Gastrocnemius medialis (tissue), 4 donors: ENCODE measurements at regions not wholly inside any gene's neighbourhood (a gene's known extent, or its start where the extent isn't known, plus 50 kb on each side); places are given as distances from the start of the nearest gene placed in this dataset.

ENCODE experiments used
- ATAC-seq, 2 donors: fragments of 150-250 bp; one replicate each; pipeline ENCODE4 v1.9.1; 2016
- DNase-seq, 2 donors: peaks; one replicate each; pipeline ENCODE4 v3.0.0-alpha.2; 2019
- H3K27ac ChIP-seq, 4 donors: fragments of 200-600 bp; sonication (generic); 1 replicate in 1 of 4; 2 replicates in 3 of 4; pipeline ENCODE4 v1.5.1; 2016 to 2018; ENCODE audit warnings: mild to moderate bottlenecking in 2 of 4, moderate library complexity in 1 of 4
- H3K27me3 ChIP-seq, 3 donors: fragments of 200-600 bp; sonication (generic) in 2 of 3; 1 replicate in 1 of 3; 2 replicates in 2 of 3; pipeline versions ENCODE4 v1.5.1 to v1.6.0; 2016 to 2019; ENCODE audit warnings: mild to moderate bottlenecking in 1 of 3, moderate library complexity in 1 of 3
- H3K36me3 ChIP-seq, 2 donors: fragments of 200-600 bp; sonication (generic) in 1 of 2; one replicate each; pipeline ENCODE4 v1.5.1; 2017 to 2018
- H3K4me1 ChIP-seq, 2 donors: fragments of 200-600 bp; sonication (generic) in 1 of 2; one replicate each; pipeline ENCODE4 v1.5.1; 2016 to 2017; ENCODE audit warnings: mild to moderate bottlenecking in 2 of 2
- H3K4me3 ChIP-seq, 4 donors: fragments of 200-600 bp; sonication (generic) in 3 of 4; 1 replicate in 1 of 4; 2 replicates in 3 of 4; pipeline ENCODE4 v1.5.1; 2016 to 2019; ENCODE audit warnings: mild to moderate bottlenecking in 2 of 4
- H3K9me3 ChIP-seq, 3 donors: fragments of 200-600 bp; sonication (generic) in 2 of 3; 1 replicate in 1 of 3; 2 replicates in 2 of 3; pipeline ENCODE4 v1.5.1; 2016 to 2019
- CTCF ChIP-seq, 5 experiments: fragments of 450-650 bp in 3 of 5; fragments of 200-600 bp in 2 of 5; sonication (generic) in 2 of 5; IDR thresholded peaks in 4 of 5; conservative IDR thresholded peaks in 1 of 5; 1 replicate in 4 of 5; 2 replicates in 1 of 5; pipeline ENCODE4 v1.5.1; 2016 to 2019; ENCODE audit warnings: antibody characterized with exemption in 5 of 5, mild to moderate bottlenecking in 3 of 5, moderate library complexity in 3 of 5
- POLR2A ChIP-seq, 2 donors: fragments of 450-650 bp; IDR thresholded peaks; one replicate each; pipeline ENCODE4 v1.6.1; 2017; ENCODE audit warnings: antibody characterized with exemption in 2 of 2, mild to moderate bottlenecking in 2 of 2, moderate library complexity in 2 of 2
- in situ Hi-C, 4 donors: fragments of 200-750 bp; cut with MboI; loops; one replicate each; pipeline versions ENCODE4 v1.15.0 to v1.8.0; 2017; ENCODE audit warnings: low sequenced_read_pairs in 4 of 4
- intact Hi-C: fragments of 100-400 bp; cut with DNase I; formaldehyde crosslinking; loops from one replicate; pipeline ENCODE4 v1.15.1; 2023; ENCODE audit warnings: low total_unique reads

GRCh38 chr22:48665311-48665995 lies 1162.2 kb downstream of the BRD1 start:
- Histone ChIP-seq H3K27ac (no peak overlapping the region), H3K4me1 (no peaks in the 10 kb centered on the region), H3K4me3 (no peak overlapping the region), H3K36me3 (no peaks in the 10 kb centered on the region), H3K9me3 (no peaks in the 10 kb centered on the region), H3K27me3 (no peaks in the 10 kb centered on the region)
- in situ Hi-C loops (no loop called here), intact Hi-C loops (no loop called here)
- DNase-seq (no peak), ATAC-seq (no peak)
- TF ChIP-seq CTCF (IDR thresholded peaks at IDR 0.05 in 4 of 5, conservative IDR thresholded peaks at IDR 0.05 in 1 of 5) (no peak), POLR2A (IDR thresholded peaks at IDR 0.05) (no peak)

- Histone ChIP-seq H3K4me3 (no peak overlapping the region), H3K27ac (no peak overlapping the region), H3K36me3 (no peaks in the 10 kb centered on the region), H3K9me3 (no peaks in the 10 kb centered on the region), H3K4me1 (no peaks in the 10 kb centered on the region), H3K27me3 (no peaks in the 10 kb centered on the region)
- TF ChIP-seq POLR2A (IDR thresholded peaks at IDR 0.05), result no peak
- TF ChIP-seq CTCF (IDR thresholded peaks at IDR 0.05 in 4 of 5, conservative IDR thresholded peaks at IDR 0.05 in 1 of 5), result no peak
- DNase-seq (no peak), ATAC-seq (no peak)
- intact Hi-C loops (no loop called here), in situ Hi-C loops (no loop called here)
Measured at GRCh38 chr22:48664586-48664985, 1163.1 kb downstream of the BRD1 start.

GRCh38 chr22:48663297-48663696 lies 1164.4 kb downstream of the BRD1 start:
- no peaks in the 10 kb centered on the region for H3K36me3 ChIP-seq
- DNase-seq, result no peak

GRCh38 chr22:48662476-48663135 lies 1165.1 kb downstream of the BRD1 start:
- Histone ChIP-seq H3K27ac (no peak overlapping the region), H3K4me3 (no peak overlapping the region), H3K36me3 (no peaks in the 10 kb centered on the region), H3K27me3 (no peaks in the 10 kb centered on the region), H3K9me3 (no peaks in the 10 kb centered on the region), H3K4me1 (no peaks in the 10 kb centered on the region)
- DNase-seq (no peak), ATAC-seq (no peak)
- in situ Hi-C loops (no loop called here), intact Hi-C loops (no loop called here)
- TF ChIP-seq CTCF (IDR thresholded peaks at IDR 0.05 in 4 of 5, conservative IDR thresholded peaks at IDR 0.05 in 1 of 5) (no peak), POLR2A (IDR thresholded peaks at IDR 0.05) (no peak)

More at GRCh38 chr22:48663297-48663696, 1164.4 kb downstream of the BRD1 start:
- no peak for ATAC-seq
- H3K4me1 ChIP-seq, result no peaks in the 10 kb centered on the region
- H3K27me3 ChIP-seq, result no peaks in the 10 kb centered on the region
- no peaks in the 10 kb centered on the region for H3K9me3 ChIP-seq
- H3K4me3 ChIP-seq, result no peak overlapping the region
- in situ Hi-C loops (no loop called here), intact Hi-C loops (no loop called here)
- no peak for TF ChIP-seq CTCF (IDR thresholded peaks at IDR 0.05 in 4 of 5, conservative IDR thresholded peaks at IDR 0.05 in 1 of 5)
- TF ChIP-seq POLR2A (IDR thresholded peaks at IDR 0.05), result no peak
- H3K27ac ChIP-seq, result no peak overlapping the region
